ENCODE measurements at regions not wholly inside any gene's neighbourhood (a gene's known extent, or its start where the extent isn't known, plus 50 kb on each side); places are given as distances from the start of the nearest gene placed in this dataset.
A peak's percentile ranks its signal among the peaks of the same experiment; 100 is the strongest.

GRCh38 chr6:113414511-113414910 lies 442.6 kb upstream of the MARCKS start:
- H3K4me1 ChIP-seq (ENCODE audit: insufficient read depth): peaks cover 7% of the 10 kb centered on the region; the same call in 1 of the 2 replicates
- H3K9me2 ChIP-seq (ENCODE audit: insufficient read depth): no peaks in the 10 kb centered on the region
- H3K27me3 Mint-ChIP-seq (ENCODE audit: insufficient read depth, low read depth, poor library complexity): peaks cover 5% of the 10 kb centered on the region
- H3F3A ChIP-seq (replicated peaks; ENCODE audit: low read depth): no peaks in the 10 kb centered on the region
- TF ChIP-seq CTCF (conservative IDR thresholded peaks at IDR 0.05; ENCODE audit: low read depth in 2 of 2) (peak in 1 of 2 experiments; percentile 28; a peak in 3 of 4 replicates), JUNB (IDR thresholded peaks at IDR 0.05; ENCODE audit: unreplicated experiment) (no peak), CREB1 (CRISPR knock-in tag; IDR thresholded peaks at IDR 0.05; ENCODE audit: low read depth) (no peak)
- H3K27ac Mint-ChIP-seq: no peak overlapping the region
- no peaks in the 10 kb centered on the region for H3K79me2 ChIP-seq (replicated peaks; ENCODE audit: insufficient read depth)
- no peak overlapping the region for H2AFZ ChIP-seq
- no peak overlapping the region for H3K4me3 Mint-ChIP-seq
- peak; percentile 25; the same call in 1 of the 3 replicates for ATAC-seq
- H3K36me3 ChIP-seq (ENCODE audit: insufficient read depth): no peaks in the 10 kb centered on the region
- H3K9me3 Mint-ChIP-seq: no peaks in the 10 kb centered on the region
- no peak overlapping the region for H3K27ac ChIP-seq (ENCODE audit: low read depth)
- no peak overlapping the region for H3K4me2 ChIP-seq
- no peak for DNase-seq (ENCODE audit: low spot score)
- no peak overlapping the region for H3K4me3 ChIP-seq
- no peaks in the 10 kb centered on the region for H4K20me1 ChIP-seq (replicated peaks; ENCODE audit: insufficient read depth)
- H3K4me1 Mint-ChIP-seq: peaks cover 19% of the 10 kb centered on the region
- no peaks in the 10 kb centered on the region for H3K36me3 Mint-ChIP-seq (ENCODE audit: low read depth)
- H3K27me3 ChIP-seq (ENCODE audit: insufficient read depth): no peaks in the 10 kb centered on the region

- H3K9me2 ChIP-seq (ENCODE audit: insufficient read depth): no peaks in the 10 kb centered on the region
- Mint-ChIP-seq H3K27ac (no peak overlapping the region), H3K4me3 (no peak overlapping the region), H3K27me3 (ENCODE audit: insufficient read depth, low read depth, poor library complexity) (peaks cover 3% of the 10 kb centered on the region), H3K9me3 (no peaks in the 10 kb centered on the region; the same call in 2 of the 3 replicates), H3K4me1 (peaks cover 12% of the 10 kb centered on the region), H3K36me3 (ENCODE audit: low read depth) (no peaks in the 10 kb centered on the region)
- H2AFZ ChIP-seq: no peak overlapping the region
- H3K36me3 ChIP-seq (ENCODE audit: insufficient read depth): no peaks in the 10 kb centered on the region
- H3K4me1 ChIP-seq (ENCODE audit: insufficient read depth): peaks cover 2% of the 10 kb centered on the region; the same call in 1 of the 2 replicates
- no peaks in the 10 kb centered on the region for H3K79me2 ChIP-seq (replicated peaks; ENCODE audit: insufficient read depth)
- DNase-seq (ENCODE audit: low spot score) (no peak), ATAC-seq (no peak)
- H3K27ac ChIP-seq (ENCODE audit: low read depth): no peak overlapping the region
- TF ChIP-seq STAT1 (IDR thresholded peaks at IDR 0.05; ENCODE audit: unreplicated experiment): no peak
- TF ChIP-seq ZNF462 (CRISPR knock-in tag; IDR thresholded peaks at IDR 0.05): no peak
- no peak overlapping the region for H3K4me3 ChIP-seq
- no peaks in the 10 kb centered on the region for H4K20me1 ChIP-seq (replicated peaks; ENCODE audit: insufficient read depth)
- no peaks in the 10 kb centered on the region for H3F3A ChIP-seq (replicated peaks; ENCODE audit: low read depth)
- H3K4me2 ChIP-seq: no peak overlapping the region
- H3K27me3 ChIP-seq (ENCODE audit: insufficient read depth): no peaks in the 10 kb centered on the region
Measured at GRCh38 chr6:113416170-113416569, 441.0 kb upstream of the MARCKS start.
